Esophagus squamous epithelium (tissue), 4 donors: ENCODE measurements at regions not wholly inside any gene's neighbourhood (a gene's known extent, or its start where the extent isn't known, plus 50 kb on each side); places are given as distances from the start of the nearest gene placed in this dataset.

Experiments used
- POLR2A ChIP-seq, 4 donors: fragments of 450-650 bp; IDR thresholded peaks; one replicate each; pipeline ENCODE4 v1.6.1; 2017; ENCODE audit warnings: antibody characterized with exemption in 4 of 4, mild to moderate bottlenecking in 4 of 4, moderate library complexity in 3 of 4
- TF ChIP-seq, protein P1 (sequence below), 6 experiments: fragments of 450-650 bp in 4 of 6; fragments of 200-600 bp in 2 of 6; sonication (generic) in 2 of 6; IDR thresholded peaks; one replicate each; pipeline ENCODE4 v1.5.1; 2016 to 2019; ENCODE audit warnings: antibody characterized with exemption in 6 of 6, mild to moderate bottlenecking in 4 of 6, moderate library complexity in 4 of 6

DNA sequence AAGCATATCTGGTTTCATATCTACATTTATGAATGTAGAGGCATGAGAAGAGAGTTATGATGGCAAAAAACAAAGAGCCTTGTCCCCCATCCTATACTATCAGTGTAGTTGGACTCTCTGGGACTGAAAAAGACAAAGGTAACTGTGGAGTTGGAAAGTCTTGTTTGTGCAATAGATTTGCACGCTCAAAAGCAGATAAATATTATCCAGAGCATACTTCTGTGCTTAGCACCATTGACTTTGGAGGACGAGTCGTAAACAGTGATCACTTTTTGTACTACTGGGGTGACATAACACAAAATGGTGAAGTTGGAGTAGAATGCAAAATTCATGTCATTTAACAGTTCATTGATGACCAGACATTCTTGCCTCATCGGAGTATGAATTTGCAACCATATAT, 85.2 kb upstream of the EGFR start:
- no peak for TF ChIP-seq POLR2A (IDR thresholded peaks at IDR 0.05)
- TF ChIP-seq, protein P1, sequence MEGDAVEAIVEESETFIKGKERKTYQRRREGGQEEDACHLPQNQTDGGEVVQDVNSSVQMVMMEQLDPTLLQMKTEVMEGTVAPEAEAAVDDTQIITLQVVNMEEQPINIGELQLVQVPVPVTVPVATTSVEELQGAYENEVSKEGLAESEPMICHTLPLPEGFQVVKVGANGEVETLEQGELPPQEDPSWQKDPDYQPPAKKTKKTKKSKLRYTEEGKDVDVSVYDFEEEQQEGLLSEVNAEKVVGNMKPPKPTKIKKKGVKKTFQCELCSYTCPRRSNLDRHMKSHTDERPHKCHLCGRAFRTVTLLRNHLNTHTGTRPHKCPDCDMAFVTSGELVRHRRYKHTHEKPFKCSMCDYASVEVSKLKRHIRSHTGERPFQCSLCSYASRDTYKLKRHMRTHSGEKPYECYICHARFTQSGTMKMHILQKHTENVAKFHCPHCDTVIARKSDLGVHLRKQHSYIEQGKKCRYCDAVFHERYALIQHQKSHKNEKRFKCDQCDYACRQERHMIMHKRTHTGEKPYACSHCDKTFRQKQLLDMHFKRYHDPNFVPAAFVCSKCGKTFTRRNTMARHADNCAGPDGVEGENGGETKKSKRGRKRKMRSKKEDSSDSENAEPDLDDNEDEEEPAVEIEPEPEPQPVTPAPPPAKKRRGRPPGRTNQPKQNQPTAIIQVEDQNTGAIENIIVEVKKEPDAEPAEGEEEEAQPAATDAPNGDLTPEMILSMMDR (IDR thresholded peaks at IDR 0.05): no peak
